GM23338 (cell line): ENCODE measurements at regions not wholly inside any gene's neighbourhood (a gene's known extent, or its start where the extent isn't known, plus 50 kb on each side); places are given as distances from the start of the nearest gene placed in this dataset.

ENCODE experiments used
- ATAC-seq: fragments of 200-7000 bp; cut with Tn5 transposase; 3 replicates; pipeline ENCODE4 v1.9.1; 2020
- DNase-seq: peaks from one replicate; pipeline ENCODE4 v3.0.0-alpha.2; 2015; ENCODE audit warnings: low spot score
- H2AFZ ChIP-seq: fragments of 200-600 bp; sonication (generic); 2 replicates; pipeline ENCODE4 v1.8.0; 2016; ENCODE audit warnings: antibody characterized with exemption, mild to moderate bottlenecking, moderate library complexity
- H3F3A ChIP-seq: fragments of 200-600 bp; sonication (generic); replicated peaks from 2 replicates; pipeline ENCODE4 v1.8.0; 2017; ENCODE audit warnings: antibody characterized with exemption, mixed run types, low read depth
- H3K27ac ChIP-seq: fragments of 200-600 bp; sonication (generic); 2 replicates; pipeline ENCODE4 v1.6.1; 2016; ENCODE audit warnings: low read depth
- H3K27me3 ChIP-seq: fragments of 200-600 bp; sonication (generic); 2 replicates; pipeline ENCODE4 v1.8.0; 2016; ENCODE audit warnings: mild to moderate bottlenecking, mixed run types, moderate library complexity; ENCODE audit not compliant: insufficient read depth
- H3K36me3 ChIP-seq: fragments of 200-600 bp; sonication (generic); 2 replicates; pipeline ENCODE4 v1.8.0; 2016; ENCODE audit warnings: mild to moderate bottlenecking; ENCODE audit not compliant: insufficient read depth
- H3K4me1 ChIP-seq: fragments of 200-600 bp; sonication (generic); 2 replicates; pipeline ENCODE4 v1.8.0; 2016; ENCODE audit warnings: mild to moderate bottlenecking, moderate library complexity; ENCODE audit not compliant: insufficient read depth
- H3K4me2 ChIP-seq: fragments of 200-600 bp; sonication (generic); 2 replicates; pipeline ENCODE4 v1.7.1; 2017; ENCODE audit warnings: mixed run types
- H3K4me3 ChIP-seq: fragments of 200-600 bp; sonication (generic); 2 replicates; pipeline ENCODE4 v1.6.1; 2016; ENCODE audit warnings: mixed run types
- H3K79me2 ChIP-seq: fragments of 200-600 bp; sonication (generic); replicated peaks from 2 replicates; pipeline ENCODE4 v1.8.0; 2017; ENCODE audit warnings: mild to moderate bottlenecking; ENCODE audit not compliant: insufficient read depth
- H3K9me2 ChIP-seq: fragments of 200-600 bp; sonication (generic); 2 replicates; pipeline ENCODE4 v1.8.0; 2017; ENCODE audit not compliant: insufficient read depth
- H4K20me1 ChIP-seq: fragments of 200-600 bp; sonication (generic); replicated peaks from 2 replicates; pipeline ENCODE4 v1.8.0; 2017; ENCODE audit warnings: mild to moderate bottlenecking; ENCODE audit not compliant: insufficient read depth
- H3K27ac Mint-ChIP-seq: 2 replicates; pipeline ENCODE4 v1.8.0; 2020; ENCODE audit warnings: inconsistent platforms, mild to moderate bottlenecking, moderate library complexity, mixed read lengths
- H3K27me3 Mint-ChIP-seq: 3 replicates; pipeline ENCODE4 v1.8.0; 2022; ENCODE audit warnings: low read depth, mild to moderate bottlenecking, moderate library complexity, mixed read lengths, inconsistent platforms; ENCODE audit not compliant: insufficient read depth, poor library complexity
- H3K36me3 Mint-ChIP-seq: 3 replicates; pipeline ENCODE4 v1.8.0; 2021; ENCODE audit warnings: low read depth, mild to moderate bottlenecking, inconsistent platforms, moderate library complexity, mixed read lengths
- H3K4me1 Mint-ChIP-seq: 3 replicates; pipeline ENCODE4 v1.8.0; 2020; ENCODE audit warnings: mild to moderate bottlenecking, inconsistent platforms, mixed read lengths
- H3K4me3 Mint-ChIP-seq: 3 replicates; pipeline ENCODE4 v1.8.0; 2021; ENCODE audit warnings: moderate library complexity, mild to moderate bottlenecking, inconsistent platforms, mixed read lengths
- H3K9me3 Mint-ChIP-seq: 3 replicates; pipeline ENCODE4 v1.8.0; 2020; ENCODE audit warnings: moderate library complexity, mild to moderate bottlenecking, inconsistent platforms, mixed read lengths
- JUNB ChIP-seq: IDR thresholded peaks from one replicate; pipeline ENCODE4 v1.6.1; 2016; ENCODE audit warnings: antibody characterized with exemption; ENCODE audit not compliant: unreplicated experiment
- NANOG ChIP-seq: IDR thresholded peaks from 2 replicates; pipeline ENCODE4 v1.6.1; 2016; ENCODE audit warnings: antibody characterized with exemption, borderline replicate concordance
- STAT1 ChIP-seq: IDR thresholded peaks from one replicate; pipeline ENCODE4 v1.6.1; 2016; ENCODE audit warnings: antibody characterized with exemption; ENCODE audit not compliant: unreplicated experiment
- TF ChIP-seq, protein P1 (sequence below), 2 experiments: fragments of 200-600 bp in 1 of 2; sonication (generic) in 1 of 2; conservative IDR thresholded peaks; 2 replicates each; pipeline versions ENCODE4 v1.5.1 to v1.6.1; 2016 to 2017; ENCODE audit warnings: antibody characterized with exemption in 2 of 2, low read depth in 2 of 2, mild to moderate bottlenecking in 2 of 2, moderate library complexity in 1 of 2
- TF ChIP-seq, protein P2 (sequence below): IDR thresholded peaks from 2 replicates; pipeline ENCODE4 v1.6.1; 2016; ENCODE audit warnings: antibody characterized with exemption
- TF ChIP-seq, protein P3 (sequence below): IDR thresholded peaks from one replicate; pipeline ENCODE4 v1.6.1; 2018; ENCODE audit warnings: antibody characterized with exemption; ENCODE audit not compliant: unreplicated experiment

DNA sequence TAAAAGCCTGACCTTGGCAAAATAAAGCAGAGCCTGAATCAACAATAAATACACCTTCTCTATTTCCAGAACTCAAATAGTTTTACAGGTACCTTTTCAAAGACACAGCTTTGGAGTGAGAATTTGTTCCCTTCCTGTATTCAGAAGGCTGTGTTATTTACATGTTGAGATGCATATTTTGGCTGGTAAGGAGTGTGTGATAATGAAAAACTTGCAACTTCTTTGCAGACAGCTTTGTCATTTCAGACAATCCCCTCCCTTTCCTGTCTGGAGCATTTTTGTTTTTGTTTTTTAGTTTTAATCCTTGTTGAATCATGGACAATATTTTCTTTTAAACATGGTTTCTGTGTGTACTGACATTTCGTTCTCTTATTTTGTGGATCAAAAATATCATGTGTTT is 493.8 kb downstream of the FAT4 start:
- Mint-ChIP-seq H3K36me3 (no peaks in the 10 kb centered on the region), H3K27me3 (no peaks in the 10 kb centered on the region), H3K9me3 (no peaks in the 10 kb centered on the region), H3K4me1 (no peaks in the 10 kb centered on the region; the same call in 2 of the 3 replicates), H3K27ac (peak overlapping the region; percentile 65; the same call in 1 of the 2 replicates), H3K4me3 (no peak overlapping the region)
- Histone ChIP-seq H3K27me3 (no peaks in the 10 kb centered on the region), H3K36me3 (no peaks in the 10 kb centered on the region), H3K9me2 (no peaks in the 10 kb centered on the region), H3K4me3 (no peak overlapping the region), H2AFZ (peak overlapping the region; percentile 30; the same call in 1 of the 2 replicates), H3F3A (no peaks in the 10 kb centered on the region), H3K79me2 (no peaks in the 10 kb centered on the region), H3K4me2 (no peak overlapping the region), H4K20me1 (no peaks in the 10 kb centered on the region), H3K4me1 (no peaks in the 10 kb centered on the region), H3K27ac (no peak overlapping the region)
- no peak for TF ChIP-seq JUNB
- DNase-seq = no peak
- ATAC-seq = no peak

DNA sequence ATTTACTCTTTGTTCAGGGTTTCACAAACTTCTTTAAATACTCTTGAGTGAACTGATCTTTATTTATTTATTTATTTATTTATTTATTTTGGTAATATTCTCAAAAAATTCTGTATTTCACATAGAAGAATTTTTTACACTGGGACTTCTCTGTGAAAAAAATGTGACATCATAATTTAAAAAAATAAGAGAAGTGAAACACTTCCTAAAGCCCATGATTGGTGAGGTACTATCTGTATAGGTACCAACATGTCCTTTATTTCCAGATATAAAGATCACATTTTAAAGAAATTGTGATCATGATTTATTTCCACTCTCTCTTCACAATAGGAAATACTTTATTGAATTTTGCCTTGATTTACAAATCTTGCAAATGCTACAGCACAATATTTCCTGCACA is 497.1 kb downstream of the FAT4 start:
- no peak overlapping the region for H3K4me3 ChIP-seq
- H3F3A ChIP-seq = no peaks in the 10 kb centered on the region
- Mint-ChIP-seq H3K4me1 (no peaks in the 10 kb centered on the region; the same call in 2 of the 3 replicates), H3K27ac (no peak overlapping the region), H3K36me3 (no peaks in the 10 kb centered on the region), H3K4me3 (no peak overlapping the region), H3K27me3 (no peaks in the 10 kb centered on the region), H3K9me3 (no peaks in the 10 kb centered on the region)
- H3K79me2 ChIP-seq = no peaks in the 10 kb centered on the region
- no peak for TF ChIP-seq NANOG
- no peak overlapping the region for H3K27ac ChIP-seq
- no peaks in the 10 kb centered on the region for H3K27me3 ChIP-seq
- H4K20me1 ChIP-seq = no peaks in the 10 kb centered on the region
- no peaks in the 10 kb centered on the region for H3K36me3 ChIP-seq
- DNase-seq (no peak), ATAC-seq (no peak)
- H2AFZ ChIP-seq = no peak overlapping the region
- no peaks in the 10 kb centered on the region for H3K9me2 ChIP-seq
- H3K4me1 ChIP-seq = no peaks in the 10 kb centered on the region
- H3K4me2 ChIP-seq = no peak overlapping the region

DNA sequence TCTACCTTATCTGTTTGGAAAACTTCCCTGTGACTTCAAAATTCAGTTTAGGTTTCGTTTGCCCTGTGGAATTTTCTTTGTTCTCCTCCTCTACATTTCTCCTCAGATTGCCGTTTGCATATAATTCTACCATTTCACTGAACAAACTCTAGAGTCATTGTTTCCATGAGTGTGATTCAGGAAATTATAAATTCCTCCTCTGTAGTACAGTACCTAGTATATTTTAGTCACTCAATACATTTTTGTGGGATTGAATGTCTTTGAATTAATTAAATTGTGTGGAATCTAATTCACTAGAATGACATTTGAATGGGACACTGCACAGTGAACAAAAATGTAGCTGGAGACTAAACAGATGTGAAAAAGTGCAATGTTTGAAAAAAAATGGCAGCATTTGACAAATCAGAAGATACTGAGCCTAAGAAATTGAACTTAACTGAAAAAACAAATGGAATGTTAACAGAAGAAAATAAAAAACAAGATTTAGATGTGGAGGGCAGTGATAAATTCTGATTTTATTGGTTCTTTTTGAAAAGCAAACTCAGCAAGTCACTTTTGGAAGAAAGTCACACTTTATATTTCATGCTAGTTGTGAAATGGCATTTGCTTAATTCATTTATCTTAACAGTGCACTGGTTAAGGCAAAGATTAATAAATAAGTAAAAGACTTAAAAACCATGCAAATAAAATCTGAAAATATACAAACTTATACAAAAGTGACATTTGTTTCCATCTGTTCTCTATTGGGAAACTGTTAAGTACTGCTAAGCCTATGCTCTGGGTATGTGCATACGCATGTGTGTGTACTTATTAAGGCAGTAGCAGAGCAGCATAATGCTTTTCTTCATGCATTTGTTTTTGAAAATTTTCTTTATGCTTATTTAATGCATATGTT is 512.3 kb downstream of the FAT4 start:
- H3K4me1 ChIP-seq = no peaks in the 10 kb centered on the region
- no peaks in the 10 kb centered on the region for H3K79me2 ChIP-seq
- H3K9me3 Mint-ChIP-seq = no peaks in the 10 kb centered on the region
- ATAC-seq (no peak), DNase-seq (no peak)
- H3K4me3 Mint-ChIP-seq = no peak overlapping the region
- H3K36me3 ChIP-seq = no peaks in the 10 kb centered on the region
- H3K27ac Mint-ChIP-seq = no peak overlapping the region
- no peaks in the 10 kb centered on the region; the same call in 2 of the 3 replicates for H3K4me1 Mint-ChIP-seq
- no peak overlapping the region for H2AFZ ChIP-seq
- no peak overlapping the region for H3K27ac ChIP-seq
- H3K9me2 ChIP-seq = no peaks in the 10 kb centered on the region
- H3K27me3 ChIP-seq = no peaks in the 10 kb centered on the region
- H4K20me1 ChIP-seq = no peaks in the 10 kb centered on the region
- no peak overlapping the region for H3K4me3 ChIP-seq
- H3K4me2 ChIP-seq = no peak overlapping the region
- H3K27me3 Mint-ChIP-seq = no peaks in the 10 kb centered on the region
- no peaks in the 10 kb centered on the region for H3K36me3 Mint-ChIP-seq
- no peaks in the 10 kb centered on the region for H3F3A ChIP-seq
- TF ChIP-seq STAT1 = no peak
- TF ChIP-seq JUNB = no peak
- TF ChIP-seq, protein P1, sequence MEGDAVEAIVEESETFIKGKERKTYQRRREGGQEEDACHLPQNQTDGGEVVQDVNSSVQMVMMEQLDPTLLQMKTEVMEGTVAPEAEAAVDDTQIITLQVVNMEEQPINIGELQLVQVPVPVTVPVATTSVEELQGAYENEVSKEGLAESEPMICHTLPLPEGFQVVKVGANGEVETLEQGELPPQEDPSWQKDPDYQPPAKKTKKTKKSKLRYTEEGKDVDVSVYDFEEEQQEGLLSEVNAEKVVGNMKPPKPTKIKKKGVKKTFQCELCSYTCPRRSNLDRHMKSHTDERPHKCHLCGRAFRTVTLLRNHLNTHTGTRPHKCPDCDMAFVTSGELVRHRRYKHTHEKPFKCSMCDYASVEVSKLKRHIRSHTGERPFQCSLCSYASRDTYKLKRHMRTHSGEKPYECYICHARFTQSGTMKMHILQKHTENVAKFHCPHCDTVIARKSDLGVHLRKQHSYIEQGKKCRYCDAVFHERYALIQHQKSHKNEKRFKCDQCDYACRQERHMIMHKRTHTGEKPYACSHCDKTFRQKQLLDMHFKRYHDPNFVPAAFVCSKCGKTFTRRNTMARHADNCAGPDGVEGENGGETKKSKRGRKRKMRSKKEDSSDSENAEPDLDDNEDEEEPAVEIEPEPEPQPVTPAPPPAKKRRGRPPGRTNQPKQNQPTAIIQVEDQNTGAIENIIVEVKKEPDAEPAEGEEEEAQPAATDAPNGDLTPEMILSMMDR (conservative IDR thresholded peaks at IDR 0.05; ENCODE audit: low read depth in 2 of 2) = no peak
- TF ChIP-seq, protein P2, sequence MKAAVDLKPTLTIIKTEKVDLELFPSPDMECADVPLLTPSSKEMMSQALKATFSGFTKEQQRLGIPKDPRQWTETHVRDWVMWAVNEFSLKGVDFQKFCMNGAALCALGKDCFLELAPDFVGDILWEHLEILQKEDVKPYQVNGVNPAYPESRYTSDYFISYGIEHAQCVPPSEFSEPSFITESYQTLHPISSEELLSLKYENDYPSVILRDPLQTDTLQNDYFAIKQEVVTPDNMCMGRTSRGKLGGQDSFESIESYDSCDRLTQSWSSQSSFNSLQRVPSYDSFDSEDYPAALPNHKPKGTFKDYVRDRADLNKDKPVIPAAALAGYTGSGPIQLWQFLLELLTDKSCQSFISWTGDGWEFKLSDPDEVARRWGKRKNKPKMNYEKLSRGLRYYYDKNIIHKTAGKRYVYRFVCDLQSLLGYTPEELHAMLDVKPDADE = no peak
- TF ChIP-seq, protein P3, sequence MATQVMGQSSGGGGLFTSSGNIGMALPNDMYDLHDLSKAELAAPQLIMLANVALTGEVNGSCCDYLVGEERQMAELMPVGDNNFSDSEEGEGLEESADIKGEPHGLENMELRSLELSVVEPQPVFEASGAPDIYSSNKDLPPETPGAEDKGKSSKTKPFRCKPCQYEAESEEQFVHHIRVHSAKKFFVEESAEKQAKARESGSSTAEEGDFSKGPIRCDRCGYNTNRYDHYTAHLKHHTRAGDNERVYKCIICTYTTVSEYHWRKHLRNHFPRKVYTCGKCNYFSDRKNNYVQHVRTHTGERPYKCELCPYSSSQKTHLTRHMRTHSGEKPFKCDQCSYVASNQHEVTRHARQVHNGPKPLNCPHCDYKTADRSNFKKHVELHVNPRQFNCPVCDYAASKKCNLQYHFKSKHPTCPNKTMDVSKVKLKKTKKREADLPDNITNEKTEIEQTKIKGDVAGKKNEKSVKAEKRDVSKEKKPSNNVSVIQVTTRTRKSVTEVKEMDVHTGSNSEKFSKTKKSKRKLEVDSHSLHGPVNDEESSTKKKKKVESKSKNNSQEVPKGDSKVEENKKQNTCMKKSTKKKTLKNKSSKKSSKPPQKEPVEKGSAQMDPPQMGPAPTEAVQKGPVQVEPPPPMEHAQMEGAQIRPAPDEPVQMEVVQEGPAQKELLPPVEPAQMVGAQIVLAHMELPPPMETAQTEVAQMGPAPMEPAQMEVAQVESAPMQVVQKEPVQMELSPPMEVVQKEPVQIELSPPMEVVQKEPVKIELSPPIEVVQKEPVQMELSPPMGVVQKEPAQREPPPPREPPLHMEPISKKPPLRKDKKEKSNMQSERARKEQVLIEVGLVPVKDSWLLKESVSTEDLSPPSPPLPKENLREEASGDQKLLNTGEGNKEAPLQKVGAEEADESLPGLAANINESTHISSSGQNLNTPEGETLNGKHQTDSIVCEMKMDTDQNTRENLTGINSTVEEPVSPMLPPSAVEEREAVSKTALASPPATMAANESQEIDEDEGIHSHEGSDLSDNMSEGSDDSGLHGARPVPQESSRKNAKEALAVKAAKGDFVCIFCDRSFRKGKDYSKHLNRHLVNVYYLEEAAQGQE = no peak
